GM12878 (cell line): ENCODE measurements at regions not wholly inside any gene's neighbourhood (a gene's known extent, or its start where the extent isn't known, plus 50 kb on each side); places are given as distances from the start of the nearest gene placed in this dataset.

Experiments
- ATAC-seq: fragments of 200-7000 bp; cut with Tn5 transposase; 3 replicates; pipeline ENCODE4 v1.9.1; 2020; ENCODE audit warnings: mild to moderate bottlenecking, moderate library complexity
- BruUV-seq: library from RNA; stranded (reverse); fragments of 400-500 nt; replicated peaks from 2 replicates; lab custom pipeline; 2021; lab: Mats Ljungman, UMichigan
- CTCF ChIA-PET: fragments of 300-600 bp; sonication (Branson Sonifier 250); formaldehyde crosslinking; extraction: SDS; loops from one replicate; lab custom pipeline; 2021; ENCODE audit warnings: inconsistent platforms; lab: Yijun Ruan, JAX
- POLR2A ChIA-PET: fragments of 350-600 bp; formaldehyde crosslinking; extraction: SDS; loops from one replicate; lab custom pipeline; 2021; ENCODE audit warnings: inconsistent platforms; lab: Charles Lee
- RAD21 ChIA-PET: fragments of 300-600 bp; sonication (Branson Sonifier 250); formaldehyde crosslinking; loops from one replicate; lab custom pipeline; 2023; ENCODE audit warnings: antibody characterized with exemption; ENCODE audit not compliant: unreplicated experiment; lab: Charles Lee
- SMC1A ChIA-PET: fragments of 300-600 bp; sonication (Branson Sonifier 250); formaldehyde crosslinking; loops from one replicate; lab custom pipeline; 2023; ENCODE audit not compliant: unreplicated experiment, uncharacterized antibody; lab: Charles Lee
- DNase-seq: peaks from one replicate; pipeline ENCODE4 v3.0.0-alpha.2; 2011; ENCODE audit warnings: low read depth, low spot score
- FAIRE-seq: peaks from 3 replicates; lab custom pipeline; 2011; peaks lifted over from hg19 to GRCh38; lab: Jason Lieb, UNC
- H2AFZ ChIP-seq: 2 replicates; pipeline ENCODE4 v1.6.0; 2011; ENCODE audit warnings: low read depth, low read length, control low read depth; ENCODE audit not compliant: control insufficient read depth
- H3K27ac ChIP-seq: 2 replicates; pipeline ENCODE4 v1.5.1; 2011; ENCODE audit warnings: control low read depth; ENCODE audit not compliant: control insufficient read depth, insufficient read depth
- H3K27me3 ChIP-seq, 2 experiments: replicated peaks in 1 of 2; 2 replicates each; pipeline versions ENCODE4 v1.6.0 to v1.6.1; 2011; ENCODE audit warnings: low read length in 1 of 2; ENCODE audit not compliant: control insufficient read depth in 2 of 2, insufficient read depth in 2 of 2
- H3K36me3 ChIP-seq, 2 experiments: 2 replicates each; pipeline ENCODE4 v1.5.1; 2011; ENCODE audit warnings: low read length in 1 of 2; ENCODE audit not compliant: control insufficient read depth in 2 of 2, insufficient read depth in 2 of 2
- H3K4me1 ChIP-seq: 2 replicates; pipeline ENCODE4 v1.6.1; 2011; ENCODE audit warnings: mild to moderate bottlenecking, low read length, moderate library complexity, mixed read lengths; ENCODE audit not compliant: control insufficient read depth, insufficient read depth
- H3K4me2 ChIP-seq: 2 replicates; pipeline ENCODE4 v1.6.0; 2011; ENCODE audit warnings: control low read depth; ENCODE audit not compliant: control insufficient read depth, insufficient read depth
- H3K4me3 ChIP-seq: fragments of 200-600 bp; sonication (generic); 2 replicates; pipeline ENCODE4 v1.5.1; 2016
- H3K79me2 ChIP-seq: 2 replicates; pipeline ENCODE4 v1.6.0; 2011; ENCODE audit warnings: low read length; ENCODE audit not compliant: control insufficient read depth, insufficient read depth
- H3K9ac ChIP-seq: 2 replicates; pipeline ENCODE4 v1.8.0; 2011; ENCODE audit warnings: low read length, control low read depth, mixed read lengths; ENCODE audit not compliant: control insufficient read depth, insufficient read depth
- H3K9me3 ChIP-seq: replicated peaks from 3 replicates; pipeline ENCODE4 v1.5.1; 2011; ENCODE audit warnings: mild to moderate bottlenecking, low read length; ENCODE audit not compliant: control insufficient read depth, insufficient read depth
- H4K20me1 ChIP-seq: 2 replicates; pipeline ENCODE4 v1.6.0; 2011; ENCODE audit not compliant: control insufficient read depth, insufficient read depth
- CHD4 ChIP-seq: fragments of 200-600 bp; sonication (generic); IDR thresholded peaks from 2 replicates; pipeline ENCODE4 v1.6.1; 2016; ENCODE audit warnings: mild to moderate bottlenecking
- CTCF ChIP-seq, 3 experiments: IDR thresholded peaks in 2 of 3; conservative IDR thresholded peaks in 1 of 3; 2 replicates each; pipeline ENCODE4 v1.5.1; 2011; ENCODE audit warnings: low read depth in 3 of 3, low read length in 3 of 3, mild to moderate bottlenecking in 3 of 3, control low read depth in 2 of 3, moderate library complexity in 2 of 3, inconsistent platforms in 1 of 3, mixed read lengths in 1 of 3; ENCODE audit not compliant: control insufficient read depth in 2 of 3, insufficient read depth in 1 of 3; ENCODE audit errors: extremely low read depth in 1 of 3
- CUX1 ChIP-seq: IDR thresholded peaks from 2 replicates; pipeline ENCODE4 v1.6.1; 2012; ENCODE audit warnings: improper control_type of control experiment, low read depth, low read length; ENCODE audit not compliant: insufficient replicate concordance
- ESRRA ChIP-seq: IDR thresholded peaks from 2 replicates; pipeline ENCODE4 v1.6.1; 2012; ENCODE audit warnings: mild to moderate bottlenecking, low read length, improper control_type of control experiment
- MTA2 ChIP-seq: fragments of 450-650 bp; IDR thresholded peaks from 2 replicates; pipeline ENCODE4 v1.6.1; 2016; ENCODE audit warnings: low read depth, mild to moderate bottlenecking, moderate library complexity
- RCOR1 ChIP-seq: conservative IDR thresholded peaks from 2 replicates; pipeline ENCODE4 v1.6.1; 2012; ENCODE audit warnings: low read depth, low read length, improper control_type of control experiment
- SUPT20H ChIP-seq: IDR thresholded peaks from 2 replicates; pipeline ENCODE4 v1.6.1; 2011; ENCODE audit warnings: low read depth, mild to moderate bottlenecking, low read length, moderate library complexity, borderline replicate concordance; ENCODE audit not compliant: control insufficient read depth
- USF1 ChIP-seq: IDR thresholded peaks from 2 replicates; pipeline ENCODE4 v1.6.1; 2011; ENCODE audit warnings: borderline replicate concordance, low read depth, mild to moderate bottlenecking, moderate library complexity, mixed read lengths, low read length; ENCODE audit not compliant: insufficient read depth; ENCODE audit errors: extremely low read length
- WGBS: methylation state at CpG from one replicate; pipeline ENCODE4 v1.1.6; 2016; ENCODE audit warnings: low lambda C conversion rate; ENCODE audit not compliant: insufficient replicate concordance, insufficient coverage; ENCODE audit errors: missing lambda C conversion rate; 5-methylcytosine and 5-hydroxymethylcytosine counted together
- in situ Hi-C: fragments of 300-500 bp; cut with MboI; formaldehyde crosslinking; loops from 9 replicates; pipeline ENCODE4 v1.14.3; 2018; ENCODE audit warnings: mixed read lengths
- intact Hi-C: fragments of 100-400 bp; cut with micrococcal nuclease; formaldehyde crosslinking; loops from one replicate; pipeline ENCODE4 v1.14.2; 2022; ENCODE audit not compliant: unreplicated experiment
- TF ChIP-seq, protein P1 (sequence below): IDR thresholded peaks from 2 replicates; pipeline ENCODE4 v1.6.1; 2012; ENCODE audit warnings: mild to moderate bottlenecking, low read depth, low read length
- TF ChIP-seq, protein P2 (sequence below): fragments of 450-650 bp; IDR thresholded peaks from 2 replicates; pipeline ENCODE4 v1.6.1; 2017; ENCODE audit warnings: mild to moderate bottlenecking, low read depth, inconsistent platforms; ENCODE audit not compliant: poor library complexity, severe bottlenecking

DNA sequence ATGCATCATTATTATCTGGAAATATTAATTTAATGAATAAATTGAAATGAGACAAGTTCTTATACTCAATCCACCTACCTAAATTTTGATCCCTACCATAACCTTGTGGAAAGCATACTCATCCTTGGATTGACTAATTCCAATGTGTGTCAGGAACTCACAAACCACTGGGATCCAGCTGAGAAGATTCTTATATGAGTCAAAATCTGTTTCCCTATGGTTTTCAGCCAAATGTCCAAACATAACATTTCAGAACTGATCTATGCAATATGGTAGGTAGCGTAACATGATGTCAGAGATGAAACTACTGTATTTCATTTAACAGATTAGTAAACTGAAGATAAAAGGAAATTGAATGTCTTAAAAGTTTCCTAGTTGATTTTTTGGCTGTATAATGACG, 250.0 kb downstream of the PLOD2 start:
- RAD21 ChIA-PET, result no interaction called here
- no peaks in the 10 kb centered on the region for H3K36me3 ChIP-seq
- H3K9ac ChIP-seq, result no peak overlapping the region
- CTCF ChIA-PET, result no interaction called here
- in situ Hi-C loops (no loop called here), intact Hi-C loops (no loop called here)
- POLR2A ChIA-PET, result no interaction called here
- FAIRE-seq (no peak), DNase-seq (no peak), ATAC-seq (no peak)
- no peak overlapping the region for H3K4me3 ChIP-seq
- no TSS peak for BruUV-seq
- no peaks in the 10 kb centered on the region for H3K9me3 ChIP-seq
- H3K4me2 ChIP-seq, result no peak overlapping the region
- no peaks in the 10 kb centered on the region for H4K20me1 ChIP-seq
- SMC1A ChIA-PET, result no interaction called here
- H3K27me3 ChIP-seq, result no peaks in the 10 kb centered on the region
- H3K4me1 ChIP-seq, result no peaks in the 10 kb centered on the region
- H3K27ac ChIP-seq, result no peak overlapping the region
- H3K79me2 ChIP-seq, result no peaks in the 10 kb centered on the region
- H2AFZ ChIP-seq, result no peak overlapping the region
- 18% methylated on average over 2 of the region's 2 CpGs for WGBS
- TF ChIP-seq CUX1, result no peak
- TF ChIP-seq SUPT20H, result no peak
- TF ChIP-seq, protein P1, sequence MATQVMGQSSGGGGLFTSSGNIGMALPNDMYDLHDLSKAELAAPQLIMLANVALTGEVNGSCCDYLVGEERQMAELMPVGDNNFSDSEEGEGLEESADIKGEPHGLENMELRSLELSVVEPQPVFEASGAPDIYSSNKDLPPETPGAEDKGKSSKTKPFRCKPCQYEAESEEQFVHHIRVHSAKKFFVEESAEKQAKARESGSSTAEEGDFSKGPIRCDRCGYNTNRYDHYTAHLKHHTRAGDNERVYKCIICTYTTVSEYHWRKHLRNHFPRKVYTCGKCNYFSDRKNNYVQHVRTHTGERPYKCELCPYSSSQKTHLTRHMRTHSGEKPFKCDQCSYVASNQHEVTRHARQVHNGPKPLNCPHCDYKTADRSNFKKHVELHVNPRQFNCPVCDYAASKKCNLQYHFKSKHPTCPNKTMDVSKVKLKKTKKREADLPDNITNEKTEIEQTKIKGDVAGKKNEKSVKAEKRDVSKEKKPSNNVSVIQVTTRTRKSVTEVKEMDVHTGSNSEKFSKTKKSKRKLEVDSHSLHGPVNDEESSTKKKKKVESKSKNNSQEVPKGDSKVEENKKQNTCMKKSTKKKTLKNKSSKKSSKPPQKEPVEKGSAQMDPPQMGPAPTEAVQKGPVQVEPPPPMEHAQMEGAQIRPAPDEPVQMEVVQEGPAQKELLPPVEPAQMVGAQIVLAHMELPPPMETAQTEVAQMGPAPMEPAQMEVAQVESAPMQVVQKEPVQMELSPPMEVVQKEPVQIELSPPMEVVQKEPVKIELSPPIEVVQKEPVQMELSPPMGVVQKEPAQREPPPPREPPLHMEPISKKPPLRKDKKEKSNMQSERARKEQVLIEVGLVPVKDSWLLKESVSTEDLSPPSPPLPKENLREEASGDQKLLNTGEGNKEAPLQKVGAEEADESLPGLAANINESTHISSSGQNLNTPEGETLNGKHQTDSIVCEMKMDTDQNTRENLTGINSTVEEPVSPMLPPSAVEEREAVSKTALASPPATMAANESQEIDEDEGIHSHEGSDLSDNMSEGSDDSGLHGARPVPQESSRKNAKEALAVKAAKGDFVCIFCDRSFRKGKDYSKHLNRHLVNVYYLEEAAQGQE, result no peak
- TF ChIP-seq CTCF (IDR thresholded peaks at IDR 0.05 in 2 of 3, conservative IDR thresholded peaks at IDR 0.05 in 1 of 3; ENCODE audit: control insufficient read depth in 2 of 3, extremely low read depth in 1 of 3, insufficient read depth in 1 of 3, low read depth in 3 of 3, low read length in 3 of 3), result no peak
- TF ChIP-seq CHD4, result no peak
- TF ChIP-seq, protein P2, sequence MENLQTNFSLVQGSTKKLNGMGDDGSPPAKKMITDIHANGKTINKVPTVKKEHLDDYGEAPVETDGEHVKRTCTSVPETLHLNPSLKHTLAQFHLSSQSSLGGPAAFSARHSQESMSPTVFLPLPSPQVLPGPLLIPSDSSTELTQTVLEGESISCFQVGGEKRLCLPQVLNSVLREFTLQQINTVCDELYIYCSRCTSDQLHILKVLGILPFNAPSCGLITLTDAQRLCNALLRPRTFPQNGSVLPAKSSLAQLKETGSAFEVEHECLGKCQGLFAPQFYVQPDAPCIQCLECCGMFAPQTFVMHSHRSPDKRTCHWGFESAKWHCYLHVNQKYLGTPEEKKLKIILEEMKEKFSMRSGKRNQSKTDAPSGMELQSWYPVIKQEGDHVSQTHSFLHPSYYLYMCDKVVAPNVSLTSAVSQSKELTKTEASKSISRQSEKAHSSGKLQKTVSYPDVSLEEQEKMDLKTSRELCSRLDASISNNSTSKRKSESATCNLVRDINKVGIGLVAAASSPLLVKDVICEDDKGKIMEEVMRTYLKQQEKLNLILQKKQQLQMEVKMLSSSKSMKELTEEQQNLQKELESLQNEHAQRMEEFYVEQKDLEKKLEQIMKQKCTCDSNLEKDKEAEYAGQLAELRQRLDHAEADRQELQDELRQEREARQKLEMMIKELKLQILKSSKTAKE, result no peak
- TF ChIP-seq ESRRA, result no peak
- TF ChIP-seq RCOR1, result no peak
- TF ChIP-seq USF1, result no peak
- no peak for TF ChIP-seq MTA2
